ENCODE measurements at regions not wholly inside any gene's neighbourhood (a gene's known extent, or its start where the extent isn't known, plus 50 kb on each side); places are given as distances from the start of the nearest gene placed in this dataset.

DNA sequence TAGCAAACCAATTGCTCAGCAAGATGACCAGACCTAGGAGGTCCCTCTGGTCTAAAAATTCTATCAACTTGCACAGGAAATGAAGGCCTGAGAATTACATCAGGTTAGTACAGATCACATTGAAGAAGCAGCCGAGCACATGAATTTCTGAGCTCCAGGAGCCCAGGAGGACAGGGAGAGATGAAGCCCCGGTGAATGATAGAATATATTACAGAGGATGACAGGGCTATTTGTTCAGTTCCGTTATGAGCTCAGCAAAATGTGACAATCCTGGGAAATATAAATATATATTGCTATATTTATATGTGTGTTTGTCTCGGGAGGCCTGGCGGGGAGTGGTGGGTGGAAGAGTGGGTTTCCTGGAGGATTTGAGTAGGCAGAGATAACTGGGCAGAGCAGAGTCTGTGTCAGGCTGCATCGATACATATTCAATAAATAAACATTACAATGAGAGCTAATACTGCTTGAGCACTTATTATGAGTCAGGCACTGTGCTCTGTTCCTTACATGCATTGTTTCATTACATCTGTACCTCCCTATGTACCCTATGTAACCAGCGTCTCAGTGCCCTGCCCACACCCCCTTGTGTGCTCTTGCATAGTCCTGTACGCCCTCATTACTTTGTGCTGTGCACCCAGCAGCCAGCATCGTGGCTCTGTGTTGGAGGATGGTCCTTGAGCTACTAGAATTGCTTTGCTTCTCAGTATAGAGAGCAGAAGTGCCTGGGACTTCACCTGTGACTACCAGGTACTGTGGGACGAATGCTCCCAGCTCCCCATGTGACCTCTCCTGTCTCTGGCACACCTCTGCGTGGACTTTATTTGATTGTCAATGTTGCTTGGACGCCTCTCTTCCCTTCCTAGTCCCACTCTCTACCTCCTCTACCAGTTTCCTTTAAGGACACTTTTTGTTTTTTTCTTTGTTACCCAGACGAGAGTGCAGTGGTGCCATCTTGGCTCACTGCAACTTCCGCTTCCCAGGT, 58.1 kb upstream of the KLF9 start:
- no peaks in the 10 kb centered on the region for H3K27me3 Mint-ChIP-seq (ENCODE audit: unreplicated experiment)
- H3K4me3 Mint-ChIP-seq (ENCODE audit: unreplicated experiment), result no peak overlapping the region
- peak overlapping the region; percentile 44 for H3K27ac Mint-ChIP-seq (ENCODE audit: unreplicated experiment)

DNA sequence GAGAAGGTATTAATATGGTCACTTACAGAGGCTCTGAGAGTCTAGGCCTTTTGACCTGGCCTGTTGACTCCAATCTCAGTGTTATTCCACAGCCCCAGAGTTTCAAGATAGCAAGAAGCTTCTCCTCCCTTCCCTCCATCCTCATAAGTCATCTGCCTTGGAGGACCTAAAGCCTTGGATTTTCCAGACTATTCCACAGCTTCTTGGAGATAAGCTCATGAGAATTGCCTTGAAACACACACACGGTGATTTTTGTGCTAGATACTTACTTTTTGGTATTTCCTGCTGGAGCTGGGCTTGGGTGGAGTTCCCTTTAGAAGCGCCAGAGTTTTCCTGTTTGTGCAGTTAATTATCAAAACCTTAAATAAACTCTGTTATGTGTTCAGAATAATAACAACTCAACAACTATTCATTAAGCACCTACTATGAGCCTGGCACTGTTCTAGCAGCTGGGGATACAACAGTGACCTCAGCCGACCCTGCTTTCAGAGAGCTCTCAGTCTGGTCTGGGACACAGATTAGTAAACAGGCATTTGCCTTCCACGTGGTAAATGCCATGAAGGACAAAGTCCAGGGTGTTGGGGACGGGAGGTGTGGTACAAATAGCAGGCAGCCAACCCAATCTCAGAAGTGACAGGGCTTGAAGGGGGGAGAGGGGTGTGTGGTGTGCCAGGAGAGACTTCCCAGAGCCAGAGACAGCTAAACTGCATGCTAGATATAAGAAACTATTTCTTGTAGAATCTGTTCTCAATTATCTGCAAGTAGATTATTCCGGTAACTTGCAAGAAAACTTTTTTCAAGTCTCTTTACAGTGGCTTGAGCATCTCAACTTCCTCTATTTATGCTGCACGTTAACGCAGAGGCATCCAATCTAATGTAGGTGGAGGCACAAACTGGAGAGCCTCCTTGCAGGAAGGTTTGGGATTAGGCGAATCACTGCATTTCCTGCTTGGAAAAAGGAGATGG, 55.9 kb upstream of the KLF9 start:
- Mint-ChIP-seq H3K9me3 (ENCODE audit: unreplicated experiment) (no peaks in the 10 kb centered on the region), H3K27me3 (ENCODE audit: unreplicated experiment) (no peaks in the 10 kb centered on the region), H3K27ac (ENCODE audit: unreplicated experiment) (peak overlapping the region; percentile 77), H3K4me1 (ENCODE audit: unreplicated experiment) (peaks cover 40% of the 10 kb centered on the region), H3K4me3 (ENCODE audit: unreplicated experiment) (no peak overlapping the region), H3K36me3 (ENCODE audit: unreplicated experiment) (no peaks in the 10 kb centered on the region)
- TF ChIP-seq, protein P1, sequence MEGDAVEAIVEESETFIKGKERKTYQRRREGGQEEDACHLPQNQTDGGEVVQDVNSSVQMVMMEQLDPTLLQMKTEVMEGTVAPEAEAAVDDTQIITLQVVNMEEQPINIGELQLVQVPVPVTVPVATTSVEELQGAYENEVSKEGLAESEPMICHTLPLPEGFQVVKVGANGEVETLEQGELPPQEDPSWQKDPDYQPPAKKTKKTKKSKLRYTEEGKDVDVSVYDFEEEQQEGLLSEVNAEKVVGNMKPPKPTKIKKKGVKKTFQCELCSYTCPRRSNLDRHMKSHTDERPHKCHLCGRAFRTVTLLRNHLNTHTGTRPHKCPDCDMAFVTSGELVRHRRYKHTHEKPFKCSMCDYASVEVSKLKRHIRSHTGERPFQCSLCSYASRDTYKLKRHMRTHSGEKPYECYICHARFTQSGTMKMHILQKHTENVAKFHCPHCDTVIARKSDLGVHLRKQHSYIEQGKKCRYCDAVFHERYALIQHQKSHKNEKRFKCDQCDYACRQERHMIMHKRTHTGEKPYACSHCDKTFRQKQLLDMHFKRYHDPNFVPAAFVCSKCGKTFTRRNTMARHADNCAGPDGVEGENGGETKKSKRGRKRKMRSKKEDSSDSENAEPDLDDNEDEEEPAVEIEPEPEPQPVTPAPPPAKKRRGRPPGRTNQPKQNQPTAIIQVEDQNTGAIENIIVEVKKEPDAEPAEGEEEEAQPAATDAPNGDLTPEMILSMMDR (IDR thresholded peaks at IDR 0.05), result no peak
- no peak for DNase-seq (ENCODE audit: extremely low spot score, unreplicated experiment)

More for the DNA sequence above, 58.1 kb upstream of the KLF9 start:
- TF ChIP-seq, protein P1 (IDR thresholded peaks at IDR 0.05), result no peak
- Mint-ChIP-seq H3K4me1 (ENCODE audit: unreplicated experiment) (peaks cover 42% of the 10 kb centered on the region), H3K36me3 (ENCODE audit: unreplicated experiment) (no peaks in the 10 kb centered on the region), H3K9me3 (ENCODE audit: unreplicated experiment) (peaks cover 4% of the 10 kb centered on the region)
- no peak for DNase-seq (ENCODE audit: extremely low spot score, unreplicated experiment)

DNA sequence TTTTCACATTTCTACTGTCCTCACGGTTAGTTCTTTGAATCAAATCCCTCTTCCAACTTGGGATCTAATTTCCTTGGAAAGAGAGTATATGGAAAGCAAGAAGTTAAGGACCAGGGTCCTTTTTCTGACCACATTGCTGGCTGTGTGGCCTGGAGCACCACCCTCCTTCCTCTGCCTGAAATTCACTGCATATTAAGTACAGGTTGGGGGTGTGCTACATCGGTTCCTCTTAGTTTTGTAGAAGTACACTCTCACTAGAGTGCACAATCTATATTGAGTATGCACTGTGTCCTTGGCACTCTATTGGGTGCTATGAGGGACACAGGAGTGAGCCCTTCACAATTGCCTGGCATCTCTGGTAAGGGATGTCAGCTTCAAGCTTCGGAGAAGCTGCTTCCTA, 53.8 kb upstream of the KLF9 start:
- H3K9me3 Mint-ChIP-seq (ENCODE audit: unreplicated experiment), result no peaks in the 10 kb centered on the region
- H3K27ac Mint-ChIP-seq (ENCODE audit: unreplicated experiment), result no peak overlapping the region
- H3K4me1 Mint-ChIP-seq (ENCODE audit: unreplicated experiment), result peaks cover 29% of the 10 kb centered on the region
- no peak for DNase-seq (ENCODE audit: extremely low spot score, unreplicated experiment)
- H3K27me3 Mint-ChIP-seq (ENCODE audit: unreplicated experiment), result no peaks in the 10 kb centered on the region
- no peak overlapping the region for H3K4me3 Mint-ChIP-seq (ENCODE audit: unreplicated experiment)
- no peaks in the 10 kb centered on the region for H3K36me3 Mint-ChIP-seq (ENCODE audit: unreplicated experiment)
- TF ChIP-seq, protein P1 (IDR thresholded peaks at IDR 0.05), result no peak

DNA sequence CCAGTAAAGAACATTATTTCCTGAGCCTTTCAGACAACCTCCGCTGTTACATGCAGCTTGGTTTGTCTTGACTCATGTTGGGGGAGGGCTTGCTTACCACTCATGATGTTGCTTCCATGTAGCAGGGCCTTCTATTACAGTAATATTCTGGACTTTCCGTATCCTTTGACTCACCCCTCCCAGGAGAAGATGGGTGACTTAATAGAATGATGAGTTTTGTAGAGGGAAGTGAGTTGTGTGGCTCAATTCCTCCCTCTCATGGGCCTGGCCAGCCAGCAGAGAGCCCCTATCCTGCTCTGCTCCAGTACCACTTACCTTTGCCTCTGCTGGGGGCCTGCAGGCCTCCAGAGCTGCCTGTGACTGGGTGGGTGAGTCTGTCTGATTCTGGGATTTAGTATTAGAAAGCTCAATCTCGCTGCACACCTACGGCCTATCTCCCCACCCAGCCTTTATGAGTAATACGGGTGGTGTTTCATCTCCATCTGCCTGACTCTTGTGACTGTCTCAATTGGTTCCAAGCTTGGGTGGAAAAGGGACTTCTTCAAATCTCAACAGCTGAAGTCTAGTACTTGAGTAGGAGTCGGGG, 52.6 kb upstream of the KLF9 start:
- H3K4me3 Mint-ChIP-seq (ENCODE audit: unreplicated experiment), result no peak overlapping the region
- H3K4me1 Mint-ChIP-seq (ENCODE audit: unreplicated experiment), result peaks cover 29% of the 10 kb centered on the region
- TF ChIP-seq, protein P1 (IDR thresholded peaks at IDR 0.05), result no peak
- no peak overlapping the region for H3K27ac Mint-ChIP-seq (ENCODE audit: unreplicated experiment)
- H3K9me3 Mint-ChIP-seq (ENCODE audit: unreplicated experiment), result no peaks in the 10 kb centered on the region
- H3K27me3 Mint-ChIP-seq (ENCODE audit: unreplicated experiment), result no peaks in the 10 kb centered on the region
- no peaks in the 10 kb centered on the region for H3K36me3 Mint-ChIP-seq (ENCODE audit: unreplicated experiment)
- no peak for DNase-seq (ENCODE audit: extremely low spot score, unreplicated experiment)
